GM19467 (cell line): ENCODE measurements at regions not wholly inside any gene's neighbourhood (a gene's known extent, or its start where the extent isn't known, plus 50 kb on each side); places are given as distances from the start of the nearest gene placed in this dataset.

ENCODE experiments used
- ATAC-seq: cut with Tn5 transposase; IDR thresholded peaks from one replicate; pipeline ENCODE4 v1.9.1; 2021; ENCODE audit warnings: mild to moderate bottlenecking, moderate library complexity; ENCODE audit not compliant: unreplicated experiment

- no peak for ATAC-seq
These were observed 412.5 kb upstream of the PCDH9 start for GRCh38 chr13:67642657-67643056.

GRCh38 chr13:67635754-67636153 is 405.6 kb upstream of the PCDH9 start:
- ATAC-seq = no peak

- ATAC-seq = no peak
These were observed 402.5 kb upstream of the PCDH9 start for GRCh38 chr13:67632590-67632989.

GRCh38 chr13:67630640-67631039 is 400.5 kb upstream of the PCDH9 start:
- no peak for ATAC-seq

- ATAC-seq = no peak
These were observed 393.5 kb upstream of the PCDH9 start for GRCh38 chr13:67623630-67624029.

- no peak for ATAC-seq
These were observed 390.5 kb upstream of the PCDH9 start for GRCh38 chr13:67620665-67621064.

- ATAC-seq = no peak
These were observed 389.9 kb upstream of the PCDH9 start for GRCh38 chr13:67619995-67620380.

- no peak for ATAC-seq
These were observed 389.3 kb upstream of the PCDH9 start for GRCh38 chr13:67619351-67619994.

- no peak for ATAC-seq
These were observed 384.4 kb upstream of the PCDH9 start for GRCh38 chr13:67614579-67614978.

- no peak for ATAC-seq
These were observed 383.9 kb upstream of the PCDH9 start for GRCh38 chr13:67614013-67614412.

- no peak for ATAC-seq
These were observed 358.5 kb upstream of the PCDH9 start for GRCh38 chr13:67588607-67589006.

GRCh38 chr13:67577361-67577760 is 347.2 kb upstream of the PCDH9 start:
- no peak for ATAC-seq

GRCh38 chr13:67574320-67575233 is 344.4 kb upstream of the PCDH9 start:
- ATAC-seq = no peak

GRCh38 chr13:67568205-67568604 is 338.1 kb upstream of the PCDH9 start:
- ATAC-seq = no peak

GRCh38 chr13:67557642-67558241 is 327.6 kb upstream of the PCDH9 start:
- ATAC-seq = no peak

GRCh38 chr13:67557118-67557517 is 327.0 kb upstream of the PCDH9 start:
- ATAC-seq = no peak

GRCh38 chr13:67554746-67555452 is 324.8 kb upstream of the PCDH9 start:
- ATAC-seq = no peak

GRCh38 chr13:67554286-67554685 is 324.1 kb upstream of the PCDH9 start:
- ATAC-seq = no peak

GRCh38 chr13:67549331-67549730 is 319.2 kb upstream of the PCDH9 start:
- ATAC-seq = no peak

GRCh38 chr13:67538906-67539305 is 308.8 kb upstream of the PCDH9 start:
- ATAC-seq = no peak

GRCh38 chr13:67520886-67521285 is 290.8 kb upstream of the PCDH9 start:
- ATAC-seq = no peak
